Lower lobe of right lung (tissue), 2 donors: ENCODE measurements at regions not wholly inside any gene's neighbourhood (a gene's known extent, or its start where the extent isn't known, plus 50 kb on each side); places are given as distances from the start of the nearest gene placed in this dataset.

ENCODE experiments used
- ATAC-seq, 2 donors: fragments of 200-7000 bp; cut with Tn5 transposase; one replicate each; pipeline ENCODE4 v1.9.1; 2020 to 2022; ENCODE audit warnings: mild to moderate bottlenecking in 2 of 2, moderate library complexity in 2 of 2
- DNase-seq: peaks from one replicate; pipeline ENCODE4 v3.0.0-alpha.2; 2020
- H3K27ac ChIP-seq: fragments of 200-600 bp; one replicate; pipeline ENCODE4 v1.8.0; 2022
- H3K27me3 ChIP-seq: fragments of 200-600 bp; one replicate; pipeline ENCODE4 v1.8.0; 2022; ENCODE audit warnings: low read depth
- H3K36me3 ChIP-seq: fragments of 200-600 bp; one replicate; pipeline ENCODE4 v1.8.0; 2022; ENCODE audit warnings: mild to moderate bottlenecking
- H3K4me1 ChIP-seq: fragments of 200-600 bp; one replicate; pipeline ENCODE4 v1.8.0; 2022
- H3K4me3 ChIP-seq: fragments of 200-600 bp; one replicate; pipeline ENCODE4 v1.8.0; 2022; ENCODE audit warnings: mild to moderate bottlenecking
- H3K9me3 ChIP-seq: fragments of 200-600 bp; one replicate; pipeline ENCODE4 v1.8.0; 2022
- CTCF ChIP-seq: fragments of 200-600 bp; IDR thresholded peaks from one replicate; pipeline ENCODE4 v1.8.0; 2022; ENCODE audit warnings: antibody characterized with exemption, mild to moderate bottlenecking
- intact Hi-C: fragments of 100-400 bp; cut with DNase I; formaldehyde crosslinking; loops from one replicate; pipeline ENCODE4 v1.11.0; 2022
- donor health status: DM: no; HTN: yes; CAD: no; lungs with severe emphysema.

DNA sequence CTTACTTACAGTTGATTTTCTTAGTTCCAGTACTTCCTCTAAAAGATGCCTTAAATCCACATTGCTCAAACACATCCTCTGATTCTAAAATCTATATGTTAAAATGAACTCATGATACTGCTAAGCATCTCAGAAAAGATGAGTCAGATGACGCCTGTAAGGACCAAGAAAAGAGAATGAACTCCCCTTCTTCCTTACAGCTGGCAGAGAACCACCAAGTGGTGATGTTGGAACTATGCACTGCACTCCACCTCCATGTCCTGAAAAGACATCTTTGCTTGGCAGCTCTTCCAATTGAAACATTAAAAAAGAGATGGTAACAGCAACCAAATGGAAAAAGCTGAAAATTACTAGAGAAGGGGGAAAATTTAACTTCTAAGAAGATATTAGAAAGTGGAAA, 648.8 kb downstream of the PTPRC start:
- H3K27me3 ChIP-seq: no peaks in the 10 kb centered on the region
- H3K4me3 ChIP-seq: no peak overlapping the region
- intact Hi-C loops: no loop called here
- H3K4me1 ChIP-seq: no peaks in the 10 kb centered on the region
- no peaks in the 10 kb centered on the region for H3K36me3 ChIP-seq
- ATAC-seq (no peak), DNase-seq (no peak)
- TF ChIP-seq CTCF: no peak
- H3K9me3 ChIP-seq: no peaks in the 10 kb centered on the region
- no peak overlapping the region for H3K27ac ChIP-seq

DNA sequence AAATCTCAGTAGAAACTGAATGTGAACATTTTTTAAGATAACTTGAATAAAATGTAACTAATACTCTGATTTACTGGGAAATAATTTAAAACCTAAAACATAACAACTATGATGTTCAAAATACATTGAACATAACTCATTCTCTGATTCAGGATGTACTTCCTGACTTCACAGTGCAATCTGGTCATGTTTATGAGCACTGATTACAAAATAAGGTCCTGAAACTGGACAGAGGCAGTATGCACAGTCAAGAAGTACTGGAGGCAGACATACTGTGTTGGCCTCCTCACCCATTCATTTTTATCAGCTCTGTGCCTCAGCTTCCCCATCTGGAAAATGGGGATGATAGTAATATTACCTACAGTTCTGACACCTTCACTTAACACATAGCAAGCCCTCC, 651.3 kb downstream of the PTPRC start:
- H3K27me3 ChIP-seq: no peaks in the 10 kb centered on the region
- no peak overlapping the region for H3K4me3 ChIP-seq
- ATAC-seq: no peak
- no peaks in the 10 kb centered on the region for H3K9me3 ChIP-seq
- H3K36me3 ChIP-seq: no peaks in the 10 kb centered on the region
- DNase-seq: no peak
- H3K27ac ChIP-seq: no peak overlapping the region
- H3K4me1 ChIP-seq: no peaks in the 10 kb centered on the region
- no peak for TF ChIP-seq CTCF
- intact Hi-C loops: no loop called here

- Histone ChIP-seq H3K27me3 (no peaks in the 10 kb centered on the region), H3K4me3 (no peak overlapping the region), H3K27ac (no peak overlapping the region), H3K9me3 (no peaks in the 10 kb centered on the region), H3K36me3 (no peaks in the 10 kb centered on the region), H3K4me1 (no peaks in the 10 kb centered on the region)
- DNase-seq (no peak), ATAC-seq (no peak)
- TF ChIP-seq CTCF: no peak
- intact Hi-C loops: no loop called here
These were observed 652.3 kb downstream of the PTPRC start for GRCh38 chr1:199291022-199291740.

- no peaks in the 10 kb centered on the region for H3K36me3 ChIP-seq
- no peak overlapping the region for H3K27ac ChIP-seq
- H3K4me1 ChIP-seq: no peaks in the 10 kb centered on the region
- DNase-seq (no peak), ATAC-seq (no peak)
- H3K4me3 ChIP-seq: no peak overlapping the region
- H3K27me3 ChIP-seq: no peaks in the 10 kb centered on the region
- no peak for TF ChIP-seq CTCF
- intact Hi-C loops: no loop called here
- H3K9me3 ChIP-seq: no peaks in the 10 kb centered on the region
These were observed 654.1 kb downstream of the PTPRC start for GRCh38 chr1:199292896-199293295.

GRCh38 chr1:199295107-199295506, 656.3 kb downstream of the PTPRC start:
- Histone ChIP-seq H3K4me3 (no peak overlapping the region), H3K27ac (no peak overlapping the region), H3K9me3 (no peaks in the 10 kb centered on the region), H3K4me1 (no peaks in the 10 kb centered on the region), H3K27me3 (no peaks in the 10 kb centered on the region), H3K36me3 (no peaks in the 10 kb centered on the region)
- no peak for TF ChIP-seq CTCF
- intact Hi-C loops: no loop called here
- no peak for DNase-seq
- ATAC-seq: no peak

DNA sequence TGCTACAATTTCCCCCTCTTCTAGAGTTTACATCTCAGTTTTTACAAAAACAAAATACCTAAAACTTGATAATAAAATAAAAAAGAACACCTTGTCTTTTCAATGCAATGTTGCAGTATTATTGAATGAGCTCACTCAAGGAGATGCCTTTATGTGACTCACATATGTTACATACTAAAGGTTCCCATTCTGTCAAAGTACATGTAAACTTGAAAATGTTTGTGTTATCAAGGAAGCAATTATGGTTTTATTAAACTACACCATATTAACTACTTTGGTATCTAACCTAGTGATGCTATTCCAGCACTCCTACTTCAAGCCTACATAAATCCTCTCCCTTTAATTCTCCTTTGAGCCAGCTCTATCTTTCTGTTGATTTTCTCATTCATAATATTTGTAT, 658.3 kb downstream of the PTPRC start:
- Histone ChIP-seq H3K4me1 (no peaks in the 10 kb centered on the region), H3K27ac (no peak overlapping the region), H3K27me3 (no peaks in the 10 kb centered on the region), H3K9me3 (no peaks in the 10 kb centered on the region), H3K36me3 (no peaks in the 10 kb centered on the region), H3K4me3 (no peak overlapping the region)
- no peak for TF ChIP-seq CTCF
- intact Hi-C loops: no loop called here
- DNase-seq (no peak), ATAC-seq (no peak)
